SK-N-SH treated with all-trans-retinoic acid at 6 μM for 48 hours (cell line): ENCODE measurements at regions not wholly inside any gene's neighbourhood (a gene's known extent, or its start where the extent isn't known, plus 50 kb on each side); places are given as distances from the start of the nearest gene placed in this dataset.

Experiments
- OSR1 ChIP-seq: fragments of 250-450 bp; sonication (Bioruptor Pico); IDR thresholded peaks from 2 replicates; pipeline ENCODE4 v1.8.0; 2022; ENCODE audit warnings: moderate library complexity, mild to moderate bottlenecking, inconsistent platforms
- PATZ1 ChIP-seq: fragments of 250-450 bp; sonication (Bioruptor Pico); IDR thresholded peaks from 2 replicates; pipeline ENCODE4 v1.8.0; 2020; ENCODE audit warnings: mild to moderate bottlenecking, moderate library complexity, borderline replicate concordance
- RARB ChIP-seq: fragments of 250-450 bp; sonication (Bioruptor Pico); IDR thresholded peaks from 2 replicates; pipeline ENCODE4 v1.8.0; 2021; ENCODE audit warnings: mild to moderate bottlenecking, moderate library complexity

- TF ChIP-seq PATZ1 (no peak), OSR1 (CRISPR knock-in tag) (no peak), RARB (CRISPR knock-in tag) (no peak)
Measured at GRCh38 chr9:82117026-82117811, 128.6 kb downstream of the SPATA31D1 start.
